Rectal smooth muscle tissue (tissue), 1 donor: ENCODE measurements at regions not wholly inside any gene's neighbourhood (a gene's known extent, or its start where the extent isn't known, plus 50 kb on each side); places are given as distances from the start of the nearest gene placed in this dataset.

Source experiments
- H3K27ac ChIP-seq: one replicate; pipeline ENCODE4 v1.7.0; 2013; ENCODE audit warnings: low read depth, low read length, inconsistent platforms
- H3K27me3 ChIP-seq: one replicate; pipeline ENCODE4 v1.7.0; 2013; ENCODE audit warnings: low read length; ENCODE audit not compliant: control insufficient read depth, insufficient read depth
- H3K36me3 ChIP-seq: one replicate; pipeline ENCODE4 v1.7.0; 2013; ENCODE audit warnings: low read length; ENCODE audit not compliant: control insufficient read depth, insufficient read depth
- H3K4me1 ChIP-seq: one replicate; pipeline ENCODE4 v1.7.0; 2013; ENCODE audit warnings: low read length; ENCODE audit not compliant: control insufficient read depth, insufficient read depth
- H3K4me3 ChIP-seq: one replicate; pipeline ENCODE4 v1.7.0; 2013; ENCODE audit warnings: low read length
- H3K9ac ChIP-seq: one replicate; pipeline ENCODE4 v1.7.0; 2013; ENCODE audit warnings: low read length

DNA sequence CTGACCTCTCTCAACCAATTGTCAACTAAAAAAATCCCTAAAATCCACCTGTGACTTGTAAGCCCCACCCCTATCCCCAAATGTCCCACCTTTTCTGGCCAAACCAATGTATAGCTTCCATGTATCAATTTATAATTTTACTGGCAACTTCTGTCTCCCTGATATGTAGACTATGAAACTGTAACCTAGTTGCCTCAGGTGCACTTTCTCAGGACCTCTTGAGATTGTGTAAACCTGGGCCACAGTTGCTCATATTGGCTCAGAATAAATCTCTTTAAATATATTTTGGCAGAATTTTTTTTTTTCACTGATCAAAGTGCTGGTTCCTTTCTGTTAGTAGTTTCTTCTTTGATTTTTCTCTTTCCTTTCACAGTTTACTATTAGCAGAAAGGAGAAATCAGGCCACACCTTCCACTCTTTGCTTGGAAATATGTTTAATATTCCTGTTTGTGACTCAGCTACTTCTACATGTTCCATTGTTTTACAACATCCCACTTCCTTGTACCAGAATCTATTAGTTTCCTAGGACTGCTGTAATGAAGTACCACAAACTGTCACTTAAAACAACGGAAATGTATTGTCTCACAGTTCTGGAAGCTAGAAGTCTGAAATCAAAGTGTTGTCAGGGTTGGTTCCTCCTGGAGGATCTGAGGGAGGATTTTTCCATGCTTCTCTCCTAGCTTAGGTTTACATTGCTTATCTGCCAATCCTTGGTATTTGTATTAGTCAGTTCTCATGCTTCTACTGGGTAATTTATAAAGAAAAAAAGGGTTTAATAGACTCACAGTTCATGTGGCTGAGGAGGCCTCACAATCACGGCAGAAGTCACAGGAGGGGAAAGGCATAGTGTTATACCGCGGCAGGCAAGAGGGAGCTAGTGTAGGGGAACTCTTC, 801.2 kb upstream of the ARPP21 start:
- no peaks in the 10 kb centered on the region for H3K4me1 ChIP-seq
- no peaks in the 10 kb centered on the region for H3K27me3 ChIP-seq
- H3K27ac ChIP-seq: no peak overlapping the region
- no peak overlapping the region for H3K9ac ChIP-seq
- H3K36me3 ChIP-seq: no peaks in the 10 kb centered on the region
- H3K4me3 ChIP-seq: no peak overlapping the region

DNA sequence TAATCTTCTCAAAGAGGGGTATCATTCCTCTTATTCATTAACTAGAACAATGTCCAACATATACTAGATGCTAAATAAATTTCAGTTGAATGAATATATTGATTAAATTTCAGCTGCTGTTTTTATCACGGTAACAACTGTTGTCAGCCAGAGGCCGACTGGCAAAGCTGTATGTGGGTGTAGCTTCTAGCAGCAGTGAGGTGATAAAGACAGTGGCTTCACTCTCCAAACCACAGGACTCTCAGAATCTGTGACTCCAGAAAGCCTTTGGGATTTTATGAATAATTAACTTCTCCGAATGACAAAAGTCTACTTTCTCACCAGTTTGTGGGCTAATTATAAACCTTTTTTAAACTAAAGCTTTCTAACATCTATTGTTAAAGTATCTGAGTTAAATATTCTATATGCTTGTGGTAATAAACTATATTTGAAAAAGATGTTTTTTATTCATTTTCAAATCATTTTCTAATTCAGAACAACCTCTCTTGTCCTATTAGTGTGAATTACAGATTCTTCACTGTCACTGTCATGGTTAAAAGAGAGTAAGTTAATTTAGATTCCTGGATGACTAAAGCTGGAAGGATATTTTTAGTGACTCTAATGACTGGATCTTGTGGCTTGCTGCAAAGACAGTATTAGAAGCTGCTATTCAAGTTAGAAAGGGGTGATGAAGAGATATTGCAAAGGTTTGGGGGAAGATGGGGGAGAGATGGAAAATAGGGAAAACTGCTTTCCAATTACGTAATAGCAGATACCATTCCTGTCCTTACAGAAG, 796.4 kb upstream of the ARPP21 start:
- Histone ChIP-seq H3K9ac (no peak overlapping the region), H3K36me3 (no peaks in the 10 kb centered on the region), H3K27me3 (no peaks in the 10 kb centered on the region), H3K4me3 (no peak overlapping the region), H3K4me1 (no peaks in the 10 kb centered on the region), H3K27ac (no peak overlapping the region)

DNA sequence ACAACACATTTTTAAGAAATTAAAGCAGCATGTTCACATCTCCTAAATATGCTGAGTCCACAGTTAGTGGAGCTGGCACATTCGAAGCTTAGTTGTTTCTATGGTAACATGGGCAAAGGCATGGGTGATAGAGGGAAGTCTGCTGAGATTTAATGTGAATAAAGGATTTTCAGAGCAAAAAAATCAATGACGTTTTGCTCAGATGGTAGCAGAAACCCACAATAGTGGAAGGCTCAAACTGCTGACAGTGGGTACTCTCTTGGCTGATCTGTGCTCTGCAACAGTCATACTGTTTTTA, 795.1 kb upstream of the ARPP21 start:
- Histone ChIP-seq H3K27ac (no peak overlapping the region), H3K4me3 (no peak overlapping the region), H3K9ac (no peak overlapping the region)

GRCh38 chr3:34851137-34851536, 788.2 kb upstream of the ARPP21 start:
- Histone ChIP-seq H3K27ac (no peak overlapping the region), H3K4me3 (no peak overlapping the region), H3K9ac (no peak overlapping the region), H3K36me3 (no peaks in the 10 kb centered on the region), H3K4me1 (no peaks in the 10 kb centered on the region), H3K27me3 (no peaks in the 10 kb centered on the region)

More for the DNA sequence above, 795.1 kb upstream of the ARPP21 start:
- no peaks in the 10 kb centered on the region for H3K27me3 ChIP-seq
- H3K36me3 ChIP-seq: no peaks in the 10 kb centered on the region
- no peaks in the 10 kb centered on the region for H3K4me1 ChIP-seq

DNA sequence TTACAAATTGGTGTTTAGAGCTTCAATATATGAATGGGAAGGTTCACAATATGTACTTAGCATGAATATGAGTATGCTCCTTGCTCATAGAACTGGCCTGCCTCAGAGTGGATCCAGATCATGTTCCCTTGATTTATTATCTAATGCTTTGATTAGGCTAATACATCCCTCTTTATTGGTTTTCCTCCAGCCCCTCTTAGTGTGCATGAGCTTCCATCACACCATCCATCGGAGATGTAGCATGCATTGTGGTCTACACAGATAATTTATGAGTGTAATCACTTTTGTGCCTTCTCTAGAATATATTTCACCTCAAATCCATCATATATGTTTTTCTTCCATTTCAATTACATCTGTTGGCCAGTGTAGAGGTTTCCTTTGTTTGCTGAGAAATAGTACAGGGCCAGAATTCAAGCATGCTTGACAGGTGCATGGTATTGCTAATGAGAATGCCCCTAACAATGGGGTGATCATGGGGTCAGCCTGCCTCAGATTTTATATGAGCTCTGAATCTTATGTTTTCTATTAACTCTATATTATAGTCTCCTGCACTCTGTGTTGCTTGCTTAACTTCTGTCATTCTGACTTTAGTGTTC, 786.4 kb upstream of the ARPP21 start:
- Histone ChIP-seq H3K4me3 (no peak overlapping the region), H3K27me3 (no peaks in the 10 kb centered on the region), H3K27ac (no peak overlapping the region), H3K36me3 (no peaks in the 10 kb centered on the region), H3K4me1 (no peaks in the 10 kb centered on the region), H3K9ac (no peak overlapping the region)

DNA sequence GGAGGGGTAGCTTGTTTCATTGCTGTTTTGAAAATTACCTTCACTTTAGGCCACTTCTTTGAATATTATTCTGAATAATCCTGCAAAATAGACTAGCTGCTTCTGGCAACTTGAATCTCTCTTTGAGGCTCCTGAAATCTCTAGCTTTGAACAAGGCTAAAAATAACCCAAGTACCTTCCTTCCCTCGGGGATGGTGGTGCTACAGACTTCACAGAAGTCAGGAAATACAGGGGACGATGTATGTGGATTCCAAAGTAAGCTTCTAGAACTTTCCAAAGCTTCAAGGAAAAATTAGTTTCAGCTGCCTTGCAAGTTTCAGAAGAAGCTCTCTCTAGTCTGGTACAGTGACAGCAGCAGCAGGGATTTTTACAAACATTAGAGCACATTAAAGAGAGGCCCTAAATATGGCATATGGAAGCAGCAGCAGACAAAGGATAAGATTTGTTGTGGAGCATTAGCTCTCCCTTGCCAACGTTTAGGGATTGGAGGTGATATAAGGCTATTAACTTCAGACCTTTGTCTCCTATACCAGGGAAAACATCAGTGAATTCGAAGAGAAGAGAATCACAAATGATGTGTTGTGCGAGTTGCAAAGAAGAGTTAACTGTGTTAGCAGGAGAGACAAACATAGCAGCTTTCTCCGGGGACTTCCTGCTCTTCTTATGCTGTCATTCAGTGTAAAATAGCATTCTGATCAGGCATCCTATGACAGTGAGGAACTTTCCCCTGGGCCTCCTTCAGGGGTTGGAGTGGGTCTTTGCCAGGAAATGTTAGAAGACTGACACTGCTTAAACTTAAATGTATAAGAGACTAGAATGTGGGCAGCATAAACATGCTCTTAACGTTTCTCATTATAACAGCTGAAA, 783.0 kb upstream of the ARPP21 start:
- Histone ChIP-seq H3K36me3 (no peaks in the 10 kb centered on the region), H3K9ac (no peak overlapping the region), H3K27ac (no peak overlapping the region), H3K4me1 (no peaks in the 10 kb centered on the region), H3K4me3 (no peak overlapping the region), H3K27me3 (no peaks in the 10 kb centered on the region)

GRCh38 chr3:34858067-34858660, 781.2 kb upstream of the ARPP21 start:
- H3K27me3 ChIP-seq: no peaks in the 10 kb centered on the region
- H3K9ac ChIP-seq: no peak overlapping the region
- no peaks in the 10 kb centered on the region for H3K4me1 ChIP-seq
- H3K36me3 ChIP-seq: no peaks in the 10 kb centered on the region
- H3K27ac ChIP-seq: no peak overlapping the region
- H3K4me3 ChIP-seq: no peak overlapping the region

GRCh38 chr3:34859746-34860145, 779.6 kb upstream of the ARPP21 start:
- Histone ChIP-seq H3K36me3 (no peaks in the 10 kb centered on the region), H3K4me1 (no peaks in the 10 kb centered on the region), H3K9ac (no peak overlapping the region), H3K27me3 (no peaks in the 10 kb centered on the region), H3K4me3 (no peak overlapping the region), H3K27ac (no peak overlapping the region)

GRCh38 chr3:34862456-34862855, 776.9 kb upstream of the ARPP21 start:
- H3K36me3 ChIP-seq: no peaks in the 10 kb centered on the region
- H3K4me3 ChIP-seq: no peak overlapping the region
- no peaks in the 10 kb centered on the region for H3K4me1 ChIP-seq
- no peak overlapping the region for H3K27ac ChIP-seq
- H3K27me3 ChIP-seq: no peaks in the 10 kb centered on the region
- no peak overlapping the region for H3K9ac ChIP-seq

DNA sequence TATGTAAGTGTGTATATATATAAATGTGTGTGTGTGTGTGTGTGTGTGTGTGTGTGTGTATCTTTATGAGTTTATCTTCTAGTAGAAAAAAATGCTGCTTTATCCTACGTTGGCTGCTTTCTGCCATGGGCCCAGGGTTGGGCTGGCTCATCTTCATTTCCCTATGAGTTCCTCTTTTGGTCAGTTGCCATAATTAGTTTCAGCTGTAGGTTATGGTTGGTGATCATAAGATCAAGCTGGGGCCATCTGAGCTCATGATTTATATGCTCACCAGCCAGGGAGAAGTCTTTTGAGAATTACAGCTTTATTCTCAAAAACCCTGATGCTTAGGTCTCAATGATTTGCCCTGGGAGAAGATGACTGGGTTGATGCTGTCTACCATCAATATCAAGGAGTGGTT, 775.8 kb upstream of the ARPP21 start:
- no peak overlapping the region for H3K4me3 ChIP-seq
- no peaks in the 10 kb centered on the region for H3K36me3 ChIP-seq
- H3K4me1 ChIP-seq: no peaks in the 10 kb centered on the region
- no peaks in the 10 kb centered on the region for H3K27me3 ChIP-seq
- no peak overlapping the region for H3K9ac ChIP-seq
- no peak overlapping the region for H3K27ac ChIP-seq

- no peak overlapping the region for H3K4me3 ChIP-seq
- H3K4me1 ChIP-seq: no peaks in the 10 kb centered on the region
- no peaks in the 10 kb centered on the region for H3K36me3 ChIP-seq
- H3K9ac ChIP-seq: no peak overlapping the region
- no peak overlapping the region for H3K27ac ChIP-seq
- no peaks in the 10 kb centered on the region for H3K27me3 ChIP-seq
These were observed 775.3 kb upstream of the ARPP21 start for GRCh38 chr3:34864011-34864410.

- no peaks in the 10 kb centered on the region for H3K4me1 ChIP-seq
These were observed 774.0 kb upstream of the ARPP21 start for GRCh38 chr3:34865346-34865745.

More at GRCh38 chr3:34865346-34865745, 774.0 kb upstream of the ARPP21 start:
- Histone ChIP-seq H3K36me3 (no peaks in the 10 kb centered on the region), H3K27ac (no peak overlapping the region), H3K27me3 (no peaks in the 10 kb centered on the region), H3K9ac (no peak overlapping the region), H3K4me3 (no peak overlapping the region)
